ENCODE measurements at regions not wholly inside any gene's neighbourhood (a gene's known extent, or its start where the extent isn't known, plus 50 kb on each side); places are given as distances from the start of the nearest gene placed in this dataset.

GRCh38 chr15:96720656-96721055 is 390.2 kb downstream of the NR2F2 start:
- Histone ChIP-seq H3K9me3 (replicated peaks; ENCODE audit: control insufficient read depth, insufficient read depth, low read length) (no peaks in the 10 kb centered on the region), H3K9me1 (replicated peaks; ENCODE audit: control insufficient read depth, extremely low read depth, insufficient read depth, low read length) (no peaks in the 10 kb centered on the region), H3K4me2 (ENCODE audit: insufficient read depth, low read length) (no peak overlapping the region), H3K27me3 (ENCODE audit: control insufficient read depth in 2 of 2, insufficient read depth in 2 of 2, low read length in 2 of 2) (peaks cover 0 to 3% of the 10 kb centered on the region in 2 experiments), H3K4me1 (ENCODE audit: control insufficient read depth, extremely low read depth, insufficient read depth, low read length) (no peaks in the 10 kb centered on the region), H2AFZ (ENCODE audit: low read depth, low read length) (no peak overlapping the region), H3K4me3 (replicated peaks in 1 of 3; ENCODE audit: insufficient read depth in 1 of 3, low read depth in 1 of 3, low read length in 3 of 3) (no peak overlapping the region), H4K20me1 (replicated peaks; ENCODE audit: control insufficient read depth, extremely low read depth, insufficient read depth, low read length) (no peaks in the 10 kb centered on the region), H3K9ac (replicated peaks; ENCODE audit: extremely low read depth, insufficient read depth, low read length) (no peak overlapping the region), H3K79me2 (ENCODE audit: control insufficient read depth, insufficient read depth, low read length) (no peaks in the 10 kb centered on the region), H3K36me3 (ENCODE audit: control insufficient read depth in 2 of 2, extremely low read depth in 1 of 2, insufficient read depth in 2 of 2, low read length in 2 of 2) (no peaks in the 10 kb centered on the region), H3K27ac (ENCODE audit: insufficient read depth, low read depth, low read length) (no peak overlapping the region)
- TF ChIP-seq POLR2A (IDR thresholded peaks at IDR 0.05; ENCODE audit: low read depth, low read length) (no peak), JUN (IDR thresholded peaks at IDR 0.05; ENCODE audit: borderline replicate concordance, insufficient read depth, insufficient read length, low read depth) (no peak), MAX (IDR thresholded peaks at IDR 0.05; ENCODE audit: insufficient read depth, insufficient read length) (no peak), CTCF (IDR thresholded peaks at IDR 0.05; ENCODE audit: extremely low read depth in 1 of 2, insufficient read depth in 1 of 2, low read depth in 1 of 2, low read length in 2 of 2) (no peak), POLR2AphosphoS5 (IDR thresholded peaks at IDR 0.05; ENCODE audit: insufficient read depth, low read depth, low read length) (no peak), FOS (IDR thresholded peaks at IDR 0.05; ENCODE audit: borderline replicate concordance, insufficient read depth, low read length) (no peak), GATA2 (IDR thresholded peaks at IDR 0.05; ENCODE audit: insufficient read depth, insufficient read length, low read depth, low read length) (no peak), EZH2 (IDR thresholded peaks at IDR 0.05; ENCODE audit: borderline replicate concordance, low read depth, low read length, severe bottlenecking) (no peak), MYC (IDR thresholded peaks at IDR 0.05; ENCODE audit: low read depth, low read length) (no peak)
- intact Hi-C loops (cut with micrococcal nuclease): no loop called here
- ChIA-PET POLR2A (no interaction called here), CTCF (no interaction called here)
- DNase-seq (ENCODE audit: low read depth, low spot score) (no peak), FAIRE-seq (no peak)
- dilution Hi-C loops (cut with MboI; ENCODE audit: extremely low pct_ligation_motif_present, low sequenced_read_pairs): no loop called here
- BruUV-seq (replicated peaks): no TSS peak

Data from endothelial cell of umbilical vein (primary cell).